ENCODE measurements at regions not wholly inside any gene's neighbourhood (a gene's known extent, or its start where the extent isn't known, plus 50 kb on each side); places are given as distances from the start of the nearest gene placed in this dataset.

DNA sequence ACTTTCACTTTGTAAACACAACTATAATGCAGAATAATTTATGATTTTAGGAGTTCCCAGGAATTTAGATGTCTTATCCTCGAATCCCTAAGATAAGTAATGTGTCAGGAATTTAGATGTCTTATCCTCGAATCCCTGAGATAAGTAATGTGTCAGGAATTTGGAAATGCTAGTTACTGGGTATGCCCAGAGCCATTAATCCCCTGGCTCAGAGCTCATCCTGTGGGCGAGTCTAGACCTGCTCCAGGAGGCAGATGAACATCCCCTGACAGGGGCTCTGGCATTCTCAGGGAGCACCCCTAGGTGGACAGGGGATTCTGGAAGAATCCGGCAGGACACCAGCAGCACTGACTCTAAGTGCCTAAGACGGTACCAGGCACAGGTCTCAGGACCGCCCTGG is 163.3 kb downstream of the ARRDC4 start:
- intact Hi-C loops (cut with DNase I) = no loop called here
- Histone ChIP-seq H3K27me3 (no peaks in the 10 kb centered on the region), H3K9me3 (no peaks in the 10 kb centered on the region), H3K4me1 (no peaks in the 10 kb centered on the region), H3K4me3 (no peak overlapping the region), H3K36me3 (no peaks in the 10 kb centered on the region), H3K27ac (no peak overlapping the region)
- DNase-seq (ENCODE audit: low spot score in 2 of 2) = no peak
- TF ChIP-seq, protein P1, sequence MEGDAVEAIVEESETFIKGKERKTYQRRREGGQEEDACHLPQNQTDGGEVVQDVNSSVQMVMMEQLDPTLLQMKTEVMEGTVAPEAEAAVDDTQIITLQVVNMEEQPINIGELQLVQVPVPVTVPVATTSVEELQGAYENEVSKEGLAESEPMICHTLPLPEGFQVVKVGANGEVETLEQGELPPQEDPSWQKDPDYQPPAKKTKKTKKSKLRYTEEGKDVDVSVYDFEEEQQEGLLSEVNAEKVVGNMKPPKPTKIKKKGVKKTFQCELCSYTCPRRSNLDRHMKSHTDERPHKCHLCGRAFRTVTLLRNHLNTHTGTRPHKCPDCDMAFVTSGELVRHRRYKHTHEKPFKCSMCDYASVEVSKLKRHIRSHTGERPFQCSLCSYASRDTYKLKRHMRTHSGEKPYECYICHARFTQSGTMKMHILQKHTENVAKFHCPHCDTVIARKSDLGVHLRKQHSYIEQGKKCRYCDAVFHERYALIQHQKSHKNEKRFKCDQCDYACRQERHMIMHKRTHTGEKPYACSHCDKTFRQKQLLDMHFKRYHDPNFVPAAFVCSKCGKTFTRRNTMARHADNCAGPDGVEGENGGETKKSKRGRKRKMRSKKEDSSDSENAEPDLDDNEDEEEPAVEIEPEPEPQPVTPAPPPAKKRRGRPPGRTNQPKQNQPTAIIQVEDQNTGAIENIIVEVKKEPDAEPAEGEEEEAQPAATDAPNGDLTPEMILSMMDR (IDR thresholded peaks at IDR 0.05) = no peak

DNA sequence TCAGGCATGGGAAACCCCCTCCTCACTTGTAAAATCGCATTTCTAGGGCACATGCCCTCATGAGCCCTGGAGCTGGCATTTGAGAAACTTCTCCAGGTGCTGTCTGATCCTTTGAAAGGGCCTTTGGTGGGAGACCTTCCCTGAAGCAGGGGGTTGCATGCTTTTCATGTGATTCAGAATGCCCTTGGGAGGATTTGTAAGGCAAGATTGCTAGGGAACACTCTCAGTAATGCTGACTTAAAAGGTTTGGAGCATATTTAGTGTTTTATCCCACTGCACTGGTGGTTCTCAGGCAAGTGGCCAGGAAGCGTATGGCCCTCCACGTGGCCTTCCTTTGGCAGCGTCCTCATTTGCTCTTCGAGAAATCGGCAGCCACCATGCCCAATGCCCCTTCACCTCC is 164.1 kb downstream of the ARRDC4 start:
- Histone ChIP-seq H3K27ac (no peak overlapping the region), H3K4me1 (no peaks in the 10 kb centered on the region), H3K27me3 (no peaks in the 10 kb centered on the region), H3K9me3 (no peaks in the 10 kb centered on the region), H3K36me3 (no peaks in the 10 kb centered on the region), H3K4me3 (no peak overlapping the region)
- intact Hi-C loops (cut with DNase I) = no loop called here
- DNase-seq (ENCODE audit: low spot score in 2 of 2) = no peak
- TF ChIP-seq, protein P1 (IDR thresholded peaks at IDR 0.05) = no peak

DNA sequence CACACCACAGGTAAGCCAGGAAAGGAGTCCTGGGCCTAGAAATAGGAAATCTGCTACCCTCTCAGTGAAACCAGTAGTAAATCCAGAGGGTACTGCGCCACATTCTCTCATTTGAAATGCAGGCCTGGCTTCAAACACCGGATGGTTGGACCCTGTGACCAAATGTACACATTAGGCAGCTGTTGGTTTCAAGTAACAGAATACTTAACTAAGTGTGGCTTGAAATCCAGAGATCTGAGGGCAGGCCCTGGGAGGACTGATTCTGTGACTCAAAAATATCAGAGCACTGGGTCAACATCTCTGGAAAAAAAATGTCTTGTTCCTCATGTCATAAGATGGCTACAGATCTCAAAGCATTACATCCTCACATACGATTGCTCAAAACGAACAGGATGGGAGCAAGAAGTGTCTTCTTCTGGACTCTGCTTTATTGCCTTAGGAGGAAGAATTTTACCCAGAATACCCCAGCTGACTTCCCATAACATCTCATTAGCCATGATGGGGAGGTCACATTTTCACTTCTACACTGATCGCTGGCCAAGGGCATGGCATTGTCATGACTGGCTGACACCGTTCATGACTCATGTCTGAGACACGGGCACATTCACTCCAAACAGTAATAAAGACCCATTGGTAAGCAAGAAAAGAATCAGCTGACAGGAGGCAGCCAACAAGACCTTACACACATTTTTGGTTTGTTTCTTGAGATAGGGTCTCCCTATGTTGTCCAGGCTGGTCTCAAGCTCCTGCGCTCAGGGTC is 166.0 kb downstream of the ARRDC4 start:
- Histone ChIP-seq H3K36me3 (no peaks in the 10 kb centered on the region), H3K27me3 (no peaks in the 10 kb centered on the region), H3K4me1 (no peaks in the 10 kb centered on the region), H3K9me3 (no peaks in the 10 kb centered on the region), H3K27ac (no peak overlapping the region), H3K4me3 (no peak overlapping the region)
- no peak for DNase-seq (ENCODE audit: low spot score in 2 of 2)
- intact Hi-C loops (cut with DNase I) = no loop called here
- TF ChIP-seq, protein P1 (IDR thresholded peaks at IDR 0.05) = no peak

DNA sequence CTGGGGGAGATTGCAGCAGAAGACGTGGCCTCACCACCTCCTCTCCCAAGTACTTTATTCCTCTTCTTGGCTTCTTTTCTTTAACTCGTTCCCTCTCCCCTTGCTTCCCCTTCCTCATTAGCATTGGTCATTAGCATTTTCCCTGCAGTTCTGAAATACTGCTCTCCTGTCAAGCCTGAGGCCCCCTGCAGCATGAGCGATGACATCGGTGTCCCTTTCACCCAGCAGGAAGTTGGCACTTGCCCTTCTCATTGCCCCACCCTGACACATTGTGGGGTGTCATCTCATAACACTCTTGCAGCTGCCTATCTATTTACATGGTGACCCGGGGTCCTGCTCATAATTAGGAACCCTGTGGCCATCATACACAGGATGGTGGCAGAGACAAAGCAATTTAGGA is 167.1 kb downstream of the ARRDC4 start:
- H3K27me3 ChIP-seq = no peaks in the 10 kb centered on the region
- intact Hi-C loops (cut with DNase I) = no loop called here

DNA sequence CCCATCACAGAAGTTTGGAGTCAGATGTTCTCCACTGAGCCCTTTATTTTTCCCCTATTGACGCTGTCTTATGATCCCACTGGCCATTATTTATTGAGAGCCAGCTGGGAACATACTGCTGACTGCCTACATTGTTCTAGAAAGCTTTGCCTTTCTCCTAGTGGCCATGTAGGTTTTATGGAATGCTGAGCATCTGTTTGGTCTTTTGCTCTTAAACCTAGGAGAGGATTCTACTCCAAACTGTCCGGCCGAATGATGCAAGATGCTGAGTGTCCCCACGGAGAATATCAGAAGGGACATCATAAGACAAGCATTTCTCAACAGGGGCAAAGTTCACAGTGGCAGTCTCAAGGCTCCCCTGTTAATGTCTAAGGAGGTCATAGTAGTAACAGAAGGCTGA is 171.4 kb downstream of the ARRDC4 start:
- H3K36me3 ChIP-seq = no peaks in the 10 kb centered on the region
- H3K4me1 ChIP-seq = no peaks in the 10 kb centered on the region
- no peak overlapping the region for H3K4me3 ChIP-seq
- no peak overlapping the region for H3K27ac ChIP-seq
- TF ChIP-seq, protein P1 (IDR thresholded peaks at IDR 0.05) = no peak
- DNase-seq (ENCODE audit: low spot score in 2 of 2) = no peak
- no peaks in the 10 kb centered on the region for H3K27me3 ChIP-seq
- H3K9me3 ChIP-seq = no peaks in the 10 kb centered on the region
- intact Hi-C loops (cut with DNase I) = no loop called here

More for the DNA sequence above, 167.1 kb downstream of the ARRDC4 start:
- no peak overlapping the region for H3K4me3 ChIP-seq
- H3K27ac ChIP-seq = no peak overlapping the region
- no peaks in the 10 kb centered on the region for H3K4me1 ChIP-seq
- no peak for DNase-seq (ENCODE audit: low spot score in 2 of 2)
- no peaks in the 10 kb centered on the region for H3K9me3 ChIP-seq
- no peaks in the 10 kb centered on the region for H3K36me3 ChIP-seq
- TF ChIP-seq, protein P1 (IDR thresholded peaks at IDR 0.05) = no peak

Data from ascending aorta (tissue), 2 donors.